ENCODE measurements at regions not wholly inside any gene's neighbourhood (a gene's known extent, or its start where the extent isn't known, plus 50 kb on each side); places are given as distances from the start of the nearest gene placed in this dataset.

GRCh38 chr4:10296730-10297129 is 160.5 kb downstream of the ZNF518B start:
- Histone ChIP-seq H2AFZ (ENCODE audit: low read length) (no peak overlapping the region), H3K9me3 (ENCODE audit: low read length) (no peaks in the 10 kb centered on the region), H3K4me2 (ENCODE audit: low read depth, low read length) (no peak overlapping the region), H3K4me3 (replicated peaks in 1 of 3; ENCODE audit: insufficient read depth in 1 of 3, low read depth in 2 of 3, low read length in 3 of 3) (no peak overlapping the region), H4K20me1 (ENCODE audit: insufficient read depth, low read length) (no peaks in the 10 kb centered on the region), H3K27me3 (ENCODE audit: control insufficient read depth in 1 of 2, insufficient read depth in 2 of 2, low read length in 2 of 2) (no peaks in the 10 kb centered on the region; a peak in 1 of 5 replicates), H3K79me2 (ENCODE audit: insufficient read depth, low read length) (no peaks in the 10 kb centered on the region), H3K27ac (ENCODE audit: extremely low read length, insufficient read depth, low read length) (no peak overlapping the region), H3K4me1 (ENCODE audit: insufficient read depth, low read length) (no peaks in the 10 kb centered on the region), H3K36me3 (replicated peaks in 1 of 2; ENCODE audit: control insufficient read depth in 1 of 2, insufficient read depth in 2 of 2, low read length in 2 of 2) (no peaks in the 10 kb centered on the region), H3K9ac (ENCODE audit: insufficient read depth, low read depth, low read length) (no peak overlapping the region)
- ChIA-PET POLR2A (no interaction called here), CTCF (ENCODE audit: low intra/inter-chr PET ratio, low total read pairs) (no interaction called here)
- no peak for DNase-seq (ENCODE audit: low spot score)
- 44% methylated on average over 3 of the region's 3 CpGs for WGBS (ENCODE audit: low lambda C conversion rate)
- no peak for ATAC-seq
- in situ Hi-C loops (cut with HindIII; ENCODE audit: extremely low pct_ligation_motif_present, low pct_unique_long_range_greater_than_20kb) (no loop called here), intact Hi-C loops (cut with micrococcal nuclease; ENCODE audit: unreplicated experiment) (no loop called here)
- BruUV-seq (replicated peaks): no TSS peak
- FAIRE-seq: no peak
- TF ChIP-seq KMT2B (CRISPR knock-in tag; IDR thresholded peaks at IDR 0.05): no peak
- no peak for TF ChIP-seq ARID4A (CRISPR knock-in tag; IDR thresholded peaks at IDR 0.05; ENCODE audit: borderline replicate concordance)
- TF ChIP-seq ZNF280D (CRISPR knock-in tag; IDR thresholded peaks at IDR 0.05): no peak
- TF ChIP-seq HOXA9 (CRISPR knock-in tag; IDR thresholded peaks at IDR 0.05; ENCODE audit: borderline replicate concordance): no peak
